Posterior cingulate gyrus (tissue), 11 donors: ENCODE measurements at regions not wholly inside any gene's neighbourhood (a gene's known extent, or its start where the extent isn't known, plus 50 kb on each side); places are given as distances from the start of the nearest gene placed in this dataset.

Experiments used
- DNase-seq, 10 donors: peaks; one replicate each; pipeline versions ENCODE4 v3.0.0 to v3.0.0-alpha.2; 2020 to 2021; ENCODE audit warnings: mixed read lengths in 3 of 10
- intact Hi-C: fragments of 100-400 bp; cut with DNase I; formaldehyde crosslinking; loops from one replicate; pipeline ENCODE4 v1.15.1; 2023

DNA sequence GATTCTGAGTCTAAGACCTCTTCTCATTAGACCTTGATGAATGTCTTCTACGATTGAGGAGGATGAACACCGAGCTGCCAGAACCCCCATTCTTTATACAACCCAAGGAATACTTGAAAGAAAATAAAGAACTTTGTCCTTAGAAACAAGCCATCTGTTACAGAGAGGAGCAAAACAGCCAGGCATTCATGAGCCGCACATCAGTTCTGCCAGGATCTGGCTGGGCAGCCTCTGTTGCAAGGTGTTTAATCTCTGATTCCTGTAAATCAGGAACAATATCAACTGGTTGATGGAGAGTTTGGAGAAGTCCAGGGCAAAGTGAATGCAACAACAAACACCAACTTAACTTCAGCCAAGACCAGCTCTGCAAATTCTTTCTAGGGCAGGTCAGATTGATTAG, 165.5 kb upstream of the DMAC1 start:
- DNase-seq: no peak
- intact Hi-C loops: no loop called here

DNA sequence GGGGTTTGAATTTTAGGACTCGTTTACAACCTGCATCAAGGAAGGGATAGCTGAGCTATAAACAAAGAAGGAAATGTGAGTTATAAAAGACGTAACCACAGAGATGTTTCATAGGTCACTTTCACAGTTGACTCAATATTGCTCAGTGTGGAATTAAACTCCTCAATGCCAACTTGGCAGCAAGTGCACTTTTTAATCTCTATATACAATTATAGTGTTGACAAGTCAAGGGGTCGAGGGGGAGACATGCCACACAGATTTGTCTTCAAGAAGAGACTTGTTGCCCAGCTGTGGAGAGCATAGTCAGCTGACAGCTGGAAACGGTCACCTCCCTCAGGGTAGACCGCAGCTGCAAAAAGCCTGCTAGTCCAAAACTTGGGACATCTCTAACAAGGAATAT, 163.4 kb upstream of the DMAC1 start:
- DNase-seq: no peak
- intact Hi-C loops: no loop called here

DNA sequence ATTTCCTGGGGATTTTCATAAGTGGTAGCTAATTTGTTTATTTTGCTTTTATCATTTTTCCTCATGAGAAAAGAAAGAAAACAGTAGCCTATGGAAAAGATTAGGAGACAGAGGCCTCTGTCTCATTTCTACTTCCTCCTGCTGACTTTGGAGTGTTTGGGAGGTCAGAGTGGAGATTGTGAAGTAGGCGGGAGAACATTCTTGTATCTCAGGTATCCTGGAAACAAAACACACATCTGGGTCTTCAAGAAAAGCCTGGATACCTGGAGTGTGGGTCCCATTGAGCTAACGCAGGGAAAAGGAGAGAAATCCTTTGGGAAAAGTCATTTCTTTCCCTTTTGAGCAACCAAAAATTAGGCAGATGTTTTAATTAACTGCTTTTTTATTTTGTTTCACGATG, 161.5 kb upstream of the DMAC1 start:
- intact Hi-C loops: no loop called here
- DNase-seq: no peak

DNA sequence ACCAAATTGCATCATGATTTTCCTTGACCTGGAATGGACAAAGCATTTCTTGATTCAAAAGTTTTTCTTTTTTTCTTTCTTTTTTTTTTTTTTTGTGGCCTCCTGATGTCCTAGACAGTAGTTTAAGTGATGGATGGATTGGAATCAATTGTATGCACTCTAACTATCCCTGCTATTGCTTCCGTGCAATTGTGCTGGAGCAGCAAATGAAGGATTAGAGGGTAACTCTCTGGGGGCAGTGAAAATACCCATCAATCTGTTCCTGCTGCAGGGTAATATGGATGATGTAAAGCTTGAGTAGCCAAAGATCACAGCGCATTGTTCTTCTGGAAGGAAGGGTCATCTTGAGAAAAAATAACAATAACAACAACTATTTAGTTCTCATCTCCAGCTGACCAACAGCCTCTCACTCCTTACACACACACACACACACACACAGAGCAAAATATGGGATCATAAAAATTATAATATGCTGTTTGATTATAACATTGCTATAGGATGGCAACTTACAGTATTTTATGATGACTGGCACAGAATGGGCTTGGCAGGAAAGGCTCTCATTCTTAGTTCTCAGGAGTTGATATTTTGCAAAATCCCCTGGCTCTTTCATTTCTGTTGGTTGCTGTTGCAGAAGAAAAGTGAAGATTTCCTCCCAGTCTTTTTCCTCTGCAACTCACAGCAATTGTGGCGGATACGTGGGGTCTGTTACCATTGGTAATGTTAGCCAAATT, 160.9 kb upstream of the DMAC1 start:
- intact Hi-C loops: no loop called here
- no peak for DNase-seq

DNA sequence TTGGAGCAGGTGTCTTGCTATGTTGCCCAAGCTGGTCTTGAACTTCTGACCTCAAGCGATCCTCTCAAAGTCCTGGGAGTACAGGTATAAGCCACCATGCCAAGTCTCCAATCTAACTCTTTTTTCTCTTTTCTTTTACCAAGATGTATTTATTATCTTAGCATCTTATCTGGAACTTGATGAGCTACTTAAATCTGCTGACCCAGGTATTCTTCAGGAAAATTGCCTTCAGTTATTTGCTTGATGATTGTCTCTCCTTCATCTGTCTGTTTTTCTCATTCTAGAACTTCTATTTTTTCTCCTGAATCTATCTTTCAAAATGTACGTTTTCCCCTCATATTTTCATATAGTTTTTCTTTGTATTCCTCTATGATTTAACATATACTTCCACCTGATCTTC, 158.2 kb upstream of the DMAC1 start:
- intact Hi-C loops: no loop called here

DNA sequence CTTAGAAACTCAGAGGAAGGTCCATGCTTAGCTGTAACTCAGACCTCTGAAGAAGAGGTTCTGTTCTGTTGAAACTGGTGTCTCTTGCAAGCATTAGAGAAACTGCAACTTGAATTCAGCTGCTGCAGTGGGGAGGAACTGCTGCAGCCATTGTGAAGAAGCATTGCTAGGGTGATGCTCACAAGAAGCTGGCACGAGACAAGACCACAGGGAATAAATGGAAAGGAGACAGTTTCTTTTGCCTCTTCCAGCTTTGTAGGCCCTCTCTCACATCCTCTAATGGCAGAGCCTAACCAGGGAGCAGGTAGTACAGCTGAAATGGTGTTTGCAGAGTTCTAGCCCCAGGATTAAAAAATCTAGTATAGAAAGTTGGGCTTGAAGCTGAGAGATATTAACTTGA, 148.0 kb upstream of the DMAC1 start:
- intact Hi-C loops: no loop called here

More for the DNA sequence above, 158.2 kb upstream of the DMAC1 start:
- DNase-seq: no peak

DNA sequence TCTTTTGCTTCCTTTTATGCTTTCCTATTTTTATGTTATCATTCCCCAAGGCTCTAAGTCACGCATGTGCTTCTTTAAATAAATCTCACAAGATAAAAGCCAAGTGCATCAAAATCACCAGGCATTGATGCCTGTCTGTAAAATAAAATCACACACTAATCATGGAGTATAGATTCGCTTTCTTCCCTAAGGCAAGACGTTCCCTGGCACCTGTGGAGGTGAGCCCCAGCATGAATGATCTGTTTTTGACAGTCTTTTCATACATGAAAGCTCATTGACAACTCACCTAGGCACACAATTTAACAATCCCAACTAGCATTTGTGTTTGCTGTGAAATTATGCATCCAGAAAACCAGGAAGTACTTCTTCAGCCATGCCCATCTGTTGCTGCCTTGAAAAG, 146.9 kb upstream of the DMAC1 start:
- intact Hi-C loops: no loop called here
- DNase-seq: no peak

More for the DNA sequence above, 148.0 kb upstream of the DMAC1 start:
- no peak for DNase-seq

DNA sequence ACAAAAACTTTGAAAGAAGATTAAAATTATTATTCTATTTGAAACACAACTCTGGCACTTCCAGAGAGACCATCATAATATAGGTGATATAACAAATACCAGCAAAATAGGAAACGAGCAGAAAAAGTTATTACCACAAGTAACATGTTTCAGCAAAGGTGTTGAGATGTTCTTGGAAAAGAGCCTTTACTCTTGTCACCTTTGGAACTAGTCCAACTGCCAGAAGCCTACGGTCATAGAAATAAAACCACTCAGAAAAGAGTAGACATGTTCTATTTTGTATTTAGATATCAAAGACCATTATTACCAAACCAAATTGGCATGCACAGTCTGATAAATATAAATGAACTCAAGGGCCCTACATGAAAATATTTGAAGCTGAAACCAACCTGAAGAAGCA, 145.0 kb upstream of the DMAC1 start:
- intact Hi-C loops: no loop called here
- DNase-seq: no peak

DNA sequence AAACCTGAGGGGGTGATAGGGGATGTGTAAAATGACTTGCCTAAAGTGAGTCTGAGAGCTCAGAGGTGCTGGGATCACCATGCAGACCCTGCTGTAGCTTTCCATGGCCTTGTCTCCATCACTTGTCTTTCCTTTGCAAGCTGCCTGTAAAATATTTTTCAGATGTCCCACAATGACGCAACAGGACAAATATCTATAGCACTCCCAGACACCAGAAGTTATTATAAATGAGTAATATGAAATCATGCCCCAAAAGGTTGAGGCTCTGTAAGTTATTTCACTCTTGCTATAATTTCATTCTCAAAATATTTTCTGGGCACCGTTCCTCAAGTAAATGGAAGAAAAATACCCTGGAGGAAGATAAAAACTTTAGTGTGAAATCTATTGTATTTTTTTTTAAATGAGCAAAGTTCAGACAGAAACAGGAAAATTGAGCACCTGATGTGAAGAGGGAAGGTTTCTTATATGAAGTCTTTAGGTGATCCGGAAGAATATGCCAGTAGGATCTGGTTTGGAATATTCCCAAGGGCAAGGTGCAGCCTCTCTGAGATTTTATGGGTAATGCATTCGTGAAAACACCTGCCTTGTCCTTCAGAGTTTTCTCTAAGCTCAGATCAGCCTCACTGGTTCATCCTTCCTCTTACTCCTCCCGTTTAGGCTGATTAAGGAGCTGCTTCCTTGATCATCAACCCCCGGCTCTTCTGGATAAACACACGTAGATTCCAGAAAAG, 138.3 kb upstream of the DMAC1 start:
- DNase-seq: no peak
- intact Hi-C loops: no loop called here

DNA sequence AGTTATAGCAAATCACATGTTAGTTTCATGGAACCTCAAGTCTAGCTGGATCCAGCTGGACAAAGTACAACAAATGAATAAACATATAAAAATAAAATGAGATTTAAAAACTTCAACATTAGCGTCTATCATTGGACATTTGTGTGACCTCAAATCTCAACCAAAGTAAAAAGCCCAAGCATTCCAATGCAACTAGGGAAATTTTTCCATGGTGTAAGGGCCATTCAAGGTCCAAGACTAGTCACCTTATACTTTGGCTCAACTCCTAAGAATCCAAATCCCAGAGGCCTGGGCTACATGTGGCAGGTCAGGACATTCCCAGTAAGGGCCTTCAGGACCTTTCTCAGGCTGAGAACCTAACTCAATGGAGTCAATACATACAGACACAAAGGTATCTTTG, 137.4 kb upstream of the DMAC1 start:
- DNase-seq: no peak
- intact Hi-C loops: no loop called here

DNA sequence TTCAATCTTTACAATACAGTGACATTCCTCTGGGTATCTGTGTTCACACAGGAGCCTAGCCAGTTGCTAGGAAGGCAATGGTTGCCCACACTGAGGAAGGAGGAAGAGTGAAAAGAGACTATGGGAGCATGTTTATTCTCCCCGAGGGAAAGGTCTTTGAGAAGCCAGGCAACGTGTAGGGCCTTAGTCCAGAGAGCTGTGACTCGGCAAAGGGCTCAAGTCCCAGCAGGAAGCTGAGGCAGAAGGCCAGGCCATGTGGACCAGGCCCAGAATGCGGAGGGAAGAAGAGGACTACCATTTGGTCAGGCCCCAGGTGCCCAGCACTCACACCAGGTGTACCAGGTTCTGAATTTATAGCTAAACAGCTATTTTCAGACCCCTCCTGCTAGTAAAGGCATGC, 136.6 kb upstream of the DMAC1 start:
- intact Hi-C loops: no loop called here
- peak in 1 of 10 donors; percentile 41 for DNase-seq

DNA sequence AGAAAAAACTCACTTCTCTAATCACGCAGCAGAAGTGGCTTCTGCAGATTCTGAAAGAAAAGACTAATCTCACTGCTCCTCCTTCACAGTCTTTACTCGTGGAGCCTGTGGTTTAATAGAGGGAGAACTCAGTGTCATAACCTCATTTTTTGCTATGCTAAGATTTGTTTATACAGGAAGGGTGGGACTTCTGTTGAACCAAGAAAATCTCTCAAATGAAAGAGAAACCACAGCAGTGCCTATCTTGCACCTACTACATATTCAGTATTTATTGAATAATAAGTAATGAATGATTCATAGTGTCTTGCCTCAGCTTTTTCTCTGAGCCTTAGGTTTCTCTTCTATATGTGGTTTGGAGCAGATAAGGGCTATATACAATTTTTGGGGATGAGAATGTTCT, 136.1 kb upstream of the DMAC1 start:
- no peak for DNase-seq
- intact Hi-C loops: no loop called here

DNA sequence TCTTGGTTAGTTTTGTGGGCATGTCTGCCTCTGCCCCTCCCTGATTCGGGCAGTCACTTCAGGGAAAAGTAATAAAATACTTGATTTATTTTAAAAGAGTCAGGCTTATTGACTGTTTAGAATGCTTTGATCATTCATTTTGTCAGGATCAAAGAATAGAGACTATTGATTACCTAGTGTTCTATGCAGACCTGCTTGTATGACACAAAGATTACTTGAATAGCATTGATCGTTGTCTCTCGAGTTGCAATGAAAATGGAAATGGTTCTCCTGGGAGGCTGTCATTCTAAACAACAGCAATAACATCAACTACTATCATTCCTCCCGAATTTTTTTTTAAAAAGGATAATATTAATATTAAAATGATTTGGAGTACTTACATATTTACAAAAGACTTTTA, 133.2 kb upstream of the DMAC1 start:
- intact Hi-C loops: no loop called here
- DNase-seq: no peak

DNA sequence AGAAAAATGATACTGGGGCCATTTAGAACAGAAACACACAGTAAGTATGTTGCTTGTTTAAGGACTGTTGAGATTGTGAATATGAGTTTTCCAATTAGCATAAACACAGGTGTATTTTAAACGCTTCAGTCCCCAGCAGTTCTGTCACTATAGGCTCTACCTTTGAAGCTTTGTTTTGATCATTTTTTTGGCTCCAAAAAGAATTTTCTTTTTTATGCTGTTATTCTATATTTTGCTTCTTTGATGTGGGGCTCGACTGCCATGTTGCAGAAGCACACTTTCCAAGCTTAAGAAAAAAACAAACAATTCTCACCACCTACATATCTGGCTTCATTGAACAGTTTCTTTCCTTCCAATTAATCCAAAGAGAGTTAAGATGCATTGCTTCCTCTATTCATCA, 131.0 kb upstream of the DMAC1 start:
- no peak for DNase-seq
- intact Hi-C loops: no loop called here

DNA sequence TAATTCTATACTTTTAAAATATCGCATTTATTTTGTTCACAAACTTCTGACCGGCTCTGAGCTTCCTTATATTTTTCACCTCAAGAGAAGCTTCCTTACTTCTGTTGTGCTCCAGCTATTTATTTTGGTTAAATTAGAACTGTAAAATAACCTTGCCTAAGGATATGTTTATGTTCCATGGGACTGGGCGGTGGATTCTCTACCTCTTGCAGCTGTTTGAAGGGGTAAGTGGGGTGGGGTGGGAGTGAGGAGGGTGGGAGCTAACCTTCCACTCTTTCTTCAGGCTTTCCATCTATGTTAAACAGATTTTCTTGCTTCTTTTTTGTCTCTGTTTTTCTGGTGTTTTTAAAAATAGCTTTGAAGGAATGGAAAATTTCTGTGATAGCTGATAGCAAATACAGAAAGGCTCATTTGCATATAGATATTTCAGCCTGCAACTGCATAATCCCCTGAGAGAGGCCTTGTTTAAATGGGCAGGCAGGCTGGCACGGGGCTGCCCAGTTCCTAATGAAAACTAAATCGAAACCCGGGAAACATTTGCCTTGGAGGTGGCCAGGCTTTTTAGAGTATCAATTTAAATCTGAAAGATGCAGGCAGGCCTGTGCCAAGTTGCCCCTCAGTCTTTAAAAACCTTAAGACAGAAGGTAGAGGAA, 122.1 kb upstream of the DMAC1 start:
- intact Hi-C loops: no loop called here
- DNase-seq: peak in 1 of 10 donors; percentile 3

DNA sequence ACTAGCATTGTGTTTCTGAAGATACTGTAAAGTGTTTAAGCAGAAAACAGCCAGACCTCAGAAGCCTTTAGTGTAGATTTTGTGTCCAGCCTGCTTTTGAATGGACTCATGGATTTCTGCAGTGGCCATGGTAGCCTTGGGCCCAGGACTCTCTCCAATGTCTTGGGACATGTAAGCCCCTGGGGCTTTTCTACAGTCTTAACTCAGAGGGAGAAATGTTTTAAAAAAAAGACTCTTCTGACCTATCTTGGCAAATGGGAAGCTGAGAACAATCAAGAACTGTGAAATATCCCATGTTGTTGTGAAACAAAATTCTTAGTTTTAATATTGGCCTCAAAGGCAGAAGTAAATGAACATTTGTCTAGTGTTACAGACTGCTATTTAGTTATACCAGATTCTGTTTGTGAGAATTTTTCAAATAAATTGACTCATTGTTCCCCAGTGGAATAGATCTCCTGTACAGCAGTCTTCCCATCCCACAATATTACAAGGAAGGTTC, 112.5 kb upstream of the DMAC1 start:
- no peak for DNase-seq
- intact Hi-C loops: no loop called here

DNA sequence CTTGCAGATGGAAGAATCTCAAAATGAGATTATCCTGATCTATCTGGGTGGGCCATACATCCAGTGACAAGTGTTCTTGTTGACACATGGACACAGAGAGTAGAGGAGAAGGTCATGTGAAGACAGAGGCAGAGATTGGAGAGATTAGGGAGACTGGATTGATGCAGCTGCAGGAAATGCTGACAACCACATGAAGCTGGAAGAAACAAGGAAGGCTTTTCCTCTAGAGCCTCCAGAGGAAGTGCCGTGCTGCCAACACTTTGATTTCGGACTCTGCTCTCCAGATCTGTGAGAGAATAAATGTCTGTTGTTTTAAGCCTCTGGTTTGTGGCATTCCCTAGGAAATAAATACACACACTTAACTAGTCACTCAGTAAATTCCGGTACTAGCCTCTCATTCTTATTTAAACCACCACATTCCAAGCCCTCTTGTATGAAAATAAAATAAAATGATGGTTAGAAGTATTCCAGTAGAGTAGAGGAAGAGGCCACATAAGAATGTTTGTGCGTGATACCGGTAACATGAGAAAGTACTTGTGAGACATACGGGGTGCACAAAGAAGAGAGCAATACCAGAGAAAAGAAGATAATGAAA, 110.9 kb upstream of the DMAC1 start:
- intact Hi-C loops: no loop called here
- DNase-seq: peak in 3 of 10 donors; percentile 19 to 84 (median 38)

DNA sequence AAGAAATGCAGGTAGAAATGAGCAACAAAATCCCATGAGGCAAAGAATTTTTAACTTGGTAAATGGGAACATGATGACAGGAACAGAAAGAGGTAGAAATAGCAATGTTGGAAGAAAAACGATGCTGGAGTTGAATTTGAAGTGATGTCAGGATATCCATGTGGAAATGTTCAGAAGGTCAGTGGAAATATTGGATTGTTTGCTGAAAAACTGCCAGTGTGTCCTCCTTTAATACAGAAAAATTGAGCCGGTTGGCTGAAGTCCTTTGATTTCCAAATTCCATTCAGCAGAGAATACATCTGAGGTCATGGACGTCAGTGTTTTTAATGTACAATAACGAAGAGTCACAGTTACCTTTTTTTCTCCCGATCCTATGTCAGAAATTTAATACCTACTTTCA, 110.0 kb upstream of the DMAC1 start:
- DNase-seq: no peak

DNA sequence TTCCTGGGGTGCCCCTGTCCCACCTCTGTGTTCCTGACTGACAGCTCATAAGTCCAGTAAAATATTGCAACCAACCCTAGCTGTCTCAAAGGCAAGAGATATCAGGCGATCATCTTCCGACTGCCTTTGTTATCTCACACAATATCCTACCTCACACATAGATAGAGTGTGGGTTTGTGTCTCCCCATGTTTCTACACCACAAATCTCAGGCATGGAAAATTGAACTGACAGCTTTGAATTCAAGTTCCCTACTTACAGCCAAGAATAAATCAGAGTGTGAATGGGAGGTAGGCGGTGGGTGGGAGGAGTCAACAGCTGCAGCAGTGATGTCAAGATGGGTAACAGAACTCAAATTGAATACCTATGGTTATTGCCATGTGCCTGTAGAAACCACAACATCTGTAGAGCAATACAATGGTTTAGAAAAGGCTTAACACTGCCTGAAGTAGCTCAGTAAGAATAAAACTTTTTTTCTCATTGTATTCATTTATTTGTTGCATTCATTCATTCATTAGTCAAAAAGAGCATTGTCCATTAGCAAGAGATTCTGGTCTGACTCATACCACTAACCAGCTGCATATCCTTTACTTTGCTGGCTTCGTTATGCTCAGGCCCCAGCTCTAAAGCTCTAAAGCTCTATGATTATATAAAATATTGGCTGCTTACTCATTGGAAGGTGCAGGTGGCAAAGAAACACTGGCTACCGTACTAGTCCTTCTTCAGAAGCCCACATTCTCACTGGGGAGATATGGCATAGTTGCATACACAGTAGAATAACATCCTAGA, 108.2 kb upstream of the DMAC1 start:
- intact Hi-C loops: no loop called here
- peak in 1 of 10 donors; percentile 69 for DNase-seq

More for the DNA sequence above, 110.0 kb upstream of the DMAC1 start:
- intact Hi-C loops: no loop called here

DNA sequence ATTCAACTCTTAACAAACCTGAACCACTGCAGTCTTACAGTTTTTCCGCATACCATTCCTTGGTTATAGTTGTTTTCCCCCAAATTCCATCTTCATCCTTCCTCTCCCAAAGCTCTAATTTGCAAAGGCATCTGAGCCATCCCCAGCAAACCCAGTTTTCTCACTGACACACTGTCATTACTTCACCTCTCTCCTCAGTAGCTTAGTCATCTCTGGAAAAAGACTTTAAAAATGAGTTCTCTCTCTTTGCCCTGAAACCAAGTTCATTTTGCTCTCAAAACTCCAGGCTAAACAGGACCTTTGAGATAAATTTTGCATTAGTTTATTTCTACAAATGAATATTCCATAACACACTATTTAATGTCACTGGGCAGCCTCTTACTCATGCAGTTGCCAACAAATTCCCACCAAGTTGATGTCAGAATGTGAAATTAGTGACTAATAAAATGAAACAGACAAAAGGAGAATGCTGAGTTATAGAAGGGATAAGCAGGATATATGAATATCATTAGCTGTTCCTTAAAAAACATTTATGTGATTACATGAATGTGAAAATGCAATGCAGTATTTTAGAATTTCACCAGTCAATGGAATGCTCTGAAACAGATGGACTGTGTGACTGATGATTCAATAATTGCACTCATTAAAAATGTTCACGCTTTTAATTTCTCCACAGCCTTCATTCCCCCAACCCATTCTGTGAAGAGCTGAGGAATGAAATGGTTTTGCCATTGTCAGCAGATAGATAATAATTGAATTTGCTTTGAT, 107.4 kb upstream of the DMAC1 start:
- intact Hi-C loops: no loop called here
- no peak for DNase-seq
